ENCODE measurements at regions not wholly inside any gene's neighbourhood (a gene's known extent, or its start where the extent isn't known, plus 50 kb on each side); places are given as distances from the start of the nearest gene placed in this dataset.
A peak's percentile ranks its signal among the peaks of the same experiment; 100 is the strongest.

GRCh38 chr12:87793131-87793530, 236.1 kb downstream of the C12orf50 start:
- no peak for DNase-seq (ENCODE audit: low read depth)

- DNase-seq (ENCODE audit: low read depth), result peak; percentile 60
Measured at GRCh38 chr12:87784350-87784749, 244.9 kb downstream of the C12orf50 start.

GRCh38 chr12:87783467-87783866, 245.7 kb downstream of the C12orf50 start:
- DNase-seq (ENCODE audit: low read depth), result no peak

- DNase-seq (ENCODE audit: low read depth), result no peak
Measured at GRCh38 chr12:87782838-87783237, 246.4 kb downstream of the C12orf50 start.

- DNase-seq (ENCODE audit: low read depth), result no peak
Measured at GRCh38 chr12:87779858-87780498, 249.2 kb downstream of the C12orf50 start.

- DNase-seq (ENCODE audit: low read depth), result no peak
Measured at GRCh38 chr12:87779016-87779415, 250.2 kb downstream of the C12orf50 start.

GRCh38 chr12:87778065-87778464, 251.1 kb downstream of the C12orf50 start:
- DNase-seq (ENCODE audit: low read depth), result no peak

- no peak for DNase-seq (ENCODE audit: low read depth)
Measured at GRCh38 chr12:87775784-87776183, 253.4 kb downstream of the C12orf50 start.

- DNase-seq (ENCODE audit: low read depth), result no peak
Measured at GRCh38 chr12:87775051-87775450, 254.2 kb downstream of the C12orf50 start.

GRCh38 chr12:87772401-87772800, 256.8 kb downstream of the C12orf50 start:
- DNase-seq (ENCODE audit: low read depth), result no peak

GRCh38 chr12:87768501-87769287, 260.5 kb downstream of the C12orf50 start:
- DNase-seq (ENCODE audit: low read depth), result no peak

GRCh38 chr12:87766044-87766443, 263.2 kb downstream of the C12orf50 start:
- DNase-seq (ENCODE audit: low read depth), result no peak

- DNase-seq (ENCODE audit: low read depth), result no peak
Measured at GRCh38 chr12:87760943-87761342, 268.3 kb downstream of the C12orf50 start.

GRCh38 chr12:87758271-87758670, 270.9 kb downstream of the C12orf50 start:
- no peak for DNase-seq (ENCODE audit: low read depth)

- no peak for DNase-seq (ENCODE audit: low read depth)
Measured at GRCh38 chr12:87756721-87757120, 272.5 kb downstream of the C12orf50 start.

- peak; percentile 70 for DNase-seq (ENCODE audit: low read depth)
Measured at GRCh38 chr12:87756111-87756510, 273.1 kb downstream of the C12orf50 start.

GRCh38 chr12:87728931-87729593, 300.1 kb downstream of the C12orf50 start:
- DNase-seq (ENCODE audit: low read depth), result no peak

GRCh38 chr12:87720967-87721366, 308.2 kb downstream of the C12orf50 start:
- no peak for DNase-seq (ENCODE audit: low read depth)

GRCh38 chr12:87704374-87704773, 324.8 kb downstream of the C12orf50 start:
- DNase-seq (ENCODE audit: low read depth), result no peak

- DNase-seq (ENCODE audit: low read depth), result peak; percentile 4
Measured at GRCh38 chr12:87690236-87690810, 338.9 kb downstream of the C12orf50 start.

GRCh38 chr12:87689196-87689595, 340.0 kb downstream of the C12orf50 start:
- no peak for DNase-seq (ENCODE audit: low read depth)

GRCh38 chr12:87687362-87687761, 341.8 kb downstream of the C12orf50 start:
- peak; percentile 9 for DNase-seq (ENCODE audit: low read depth)

All from RPMI7951 (cell line).